GM12878 (cell line): ENCODE measurements at regions not wholly inside any gene's neighbourhood (a gene's known extent, or its start where the extent isn't known, plus 50 kb on each side); places are given as distances from the start of the nearest gene placed in this dataset.

Experiments used
- ATAC-seq: fragments of 200-7000 bp; cut with Tn5 transposase; 3 replicates; pipeline ENCODE4 v1.9.1; 2020; ENCODE audit warnings: mild to moderate bottlenecking, moderate library complexity
- BruUV-seq: library from RNA; stranded (reverse); fragments of 400-500 nt; replicated peaks from 2 replicates; lab custom pipeline; 2021; lab: Mats Ljungman, UMichigan
- CTCF ChIA-PET: fragments of 300-600 bp; sonication (Branson Sonifier 250); formaldehyde crosslinking; extraction: SDS; loops from one replicate; lab custom pipeline; 2021; ENCODE audit warnings: inconsistent platforms; lab: Yijun Ruan, JAX
- POLR2A ChIA-PET: fragments of 350-600 bp; formaldehyde crosslinking; extraction: SDS; loops from one replicate; lab custom pipeline; 2021; ENCODE audit warnings: inconsistent platforms; lab: Charles Lee
- RAD21 ChIA-PET: fragments of 300-600 bp; sonication (Branson Sonifier 250); formaldehyde crosslinking; loops from one replicate; lab custom pipeline; 2023; ENCODE audit warnings: antibody characterized with exemption; ENCODE audit not compliant: unreplicated experiment; lab: Charles Lee
- SMC1A ChIA-PET: fragments of 300-600 bp; sonication (Branson Sonifier 250); formaldehyde crosslinking; loops from one replicate; lab custom pipeline; 2023; ENCODE audit not compliant: unreplicated experiment, uncharacterized antibody; lab: Charles Lee
- DNase-seq: peaks from one replicate; pipeline ENCODE4 v3.0.0-alpha.2; 2011; ENCODE audit warnings: low read depth, low spot score
- FAIRE-seq: peaks from 3 replicates; lab custom pipeline; 2011; peaks lifted over from hg19 to GRCh38; lab: Jason Lieb, UNC
- H2AFZ ChIP-seq: 2 replicates; pipeline ENCODE4 v1.6.0; 2011; ENCODE audit warnings: low read depth, low read length, control low read depth; ENCODE audit not compliant: control insufficient read depth
- H3K27ac ChIP-seq: 2 replicates; pipeline ENCODE4 v1.5.1; 2011; ENCODE audit warnings: control low read depth; ENCODE audit not compliant: control insufficient read depth, insufficient read depth
- H3K27me3 ChIP-seq, 2 experiments: replicated peaks in 1 of 2; 2 replicates each; pipeline versions ENCODE4 v1.6.0 to v1.6.1; 2011; ENCODE audit warnings: low read length in 1 of 2; ENCODE audit not compliant: control insufficient read depth in 2 of 2, insufficient read depth in 2 of 2
- H3K36me3 ChIP-seq, 2 experiments: 2 replicates each; pipeline ENCODE4 v1.5.1; 2011; ENCODE audit warnings: low read length in 1 of 2; ENCODE audit not compliant: control insufficient read depth in 2 of 2, insufficient read depth in 2 of 2
- H3K4me1 ChIP-seq: 2 replicates; pipeline ENCODE4 v1.6.1; 2011; ENCODE audit warnings: mild to moderate bottlenecking, low read length, moderate library complexity, mixed read lengths; ENCODE audit not compliant: control insufficient read depth, insufficient read depth
- H3K4me2 ChIP-seq: 2 replicates; pipeline ENCODE4 v1.6.0; 2011; ENCODE audit warnings: control low read depth; ENCODE audit not compliant: control insufficient read depth, insufficient read depth
- H3K4me3 ChIP-seq: fragments of 200-600 bp; sonication (generic); 2 replicates; pipeline ENCODE4 v1.5.1; 2016
- H3K79me2 ChIP-seq: 2 replicates; pipeline ENCODE4 v1.6.0; 2011; ENCODE audit warnings: low read length; ENCODE audit not compliant: control insufficient read depth, insufficient read depth
- H3K9ac ChIP-seq: 2 replicates; pipeline ENCODE4 v1.8.0; 2011; ENCODE audit warnings: low read length, control low read depth, mixed read lengths; ENCODE audit not compliant: control insufficient read depth, insufficient read depth
- H3K9me3 ChIP-seq: replicated peaks from 3 replicates; pipeline ENCODE4 v1.5.1; 2011; ENCODE audit warnings: mild to moderate bottlenecking, low read length; ENCODE audit not compliant: control insufficient read depth, insufficient read depth
- H4K20me1 ChIP-seq: 2 replicates; pipeline ENCODE4 v1.6.0; 2011; ENCODE audit not compliant: control insufficient read depth, insufficient read depth
- ASH2L ChIP-seq: fragments of 300-600, 200-600 bp; sonication (generic); IDR thresholded peaks from 2 replicates; pipeline ENCODE4 v1.6.1; 2017; ENCODE audit warnings: low read depth, mild to moderate bottlenecking, borderline replicate concordance
- BCL11A ChIP-seq: IDR thresholded peaks from 2 replicates; pipeline ENCODE4 v1.6.1; 2011; ENCODE audit warnings: low read depth, low read length
- E2F4 ChIP-seq: IDR thresholded peaks from 2 replicates; pipeline ENCODE4 v1.6.1; 2012; ENCODE audit warnings: low read depth, low read length, improper control_type of control experiment
- ESRRA ChIP-seq: IDR thresholded peaks from 2 replicates; pipeline ENCODE4 v1.6.1; 2012; ENCODE audit warnings: mild to moderate bottlenecking, low read length, improper control_type of control experiment
- HDAC2 ChIP-seq: fragments of 200-600 bp; sonication (generic); IDR thresholded peaks from 2 replicates; pipeline ENCODE4 v1.6.1; 2017
- KLF5 ChIP-seq: fragments of 450-650 bp; IDR thresholded peaks from 2 replicates; pipeline ENCODE4 v1.6.1; 2014; ENCODE audit warnings: mild to moderate bottlenecking; ENCODE audit not compliant: partially characterized antibody
- NRF1 ChIP-seq: conservative IDR thresholded peaks from 2 replicates; pipeline ENCODE4 v1.6.1; 2011; ENCODE audit warnings: mild to moderate bottlenecking, low read depth, low read length, improper control_type of control experiment
- PBX3 ChIP-seq: IDR thresholded peaks from 2 replicates; pipeline ENCODE4 v1.6.1; 2011; ENCODE audit warnings: mild to moderate bottlenecking, low read depth, low read length, moderate library complexity; ENCODE audit not compliant: insufficient replicate concordance
- TBL1XR1 ChIP-seq: IDR thresholded peaks from 2 replicates; pipeline ENCODE4 v1.6.1; 2012; ENCODE audit warnings: low read depth, low read length, improper control_type of control experiment
- WRNIP1 ChIP-seq: IDR thresholded peaks from 2 replicates; pipeline ENCODE4 v1.6.1; 2011; ENCODE audit warnings: low read depth, low read length, improper control_type of control experiment, borderline replicate concordance
- WGBS: methylation state at CpG from one replicate; pipeline ENCODE4 v1.1.6; 2016; ENCODE audit warnings: low lambda C conversion rate; ENCODE audit not compliant: insufficient replicate concordance, insufficient coverage; ENCODE audit errors: missing lambda C conversion rate; 5-methylcytosine and 5-hydroxymethylcytosine counted together
- in situ Hi-C: fragments of 300-500 bp; cut with MboI; formaldehyde crosslinking; loops from 9 replicates; pipeline ENCODE4 v1.14.3; 2018; ENCODE audit warnings: mixed read lengths
- intact Hi-C: fragments of 100-400 bp; cut with micrococcal nuclease; formaldehyde crosslinking; loops from one replicate; pipeline ENCODE4 v1.14.2; 2022; ENCODE audit not compliant: unreplicated experiment

- RAD21 ChIA-PET, result interaction anchor here (1.2 to 5.1 kb wide), 5 partner anchors 14 to 48 kb away, joined by 3 to 73 read pairs (median 7); no protein-coding TSS in a partner anchor
- Histone ChIP-seq H4K20me1 (no peaks in the 10 kb centered on the region), H3K4me1 (peaks cover 5% of the 10 kb centered on the region), H3K36me3 (no peaks in the 10 kb centered on the region), H2AFZ (no peak overlapping the region), H3K79me2 (no peaks in the 10 kb centered on the region), H3K9ac (no peak overlapping the region), H3K4me3 (no peak overlapping the region), H3K27ac (no peak overlapping the region), H3K27me3 (no peaks in the 10 kb centered on the region), H3K4me2 (no peak overlapping the region), H3K9me3 (no peaks in the 10 kb centered on the region; the same call in 1 of the 3 replicates)
- DNase-seq (no peak), FAIRE-seq (no peak), ATAC-seq (no peak)
- in situ Hi-C loops (no loop called here), intact Hi-C loops (no loop called here)
- TF ChIP-seq ESRRA, result no peak
- no peak for TF ChIP-seq BCL11A
- no peak for TF ChIP-seq ASH2L
- no peak for TF ChIP-seq KLF5
- TF ChIP-seq HDAC2, result no peak
- TF ChIP-seq TBL1XR1, result no peak
- TF ChIP-seq NRF1, result no peak
- no peak for TF ChIP-seq PBX3
- TF ChIP-seq WRNIP1, result no peak
- TF ChIP-seq E2F4, result no peak
- no TSS peak for BruUV-seq
- POLR2A ChIA-PET, result interaction anchor here (1.1 to 7.5 kb wide), 4 partner anchors 13 to 95 kb away, joined by 3 to 46 read pairs (median 6); no protein-coding TSS in a partner anchor
- 48% methylated on average over 7 of the region's 7 CpGs for WGBS
- CTCF ChIA-PET, result interaction anchor here (1.2 to 2.3 kb wide), 5 partner anchors 10 to 96 kb away, joined by 3 to 8 read pairs (median 3); no protein-coding TSS in a partner anchor
- SMC1A ChIA-PET, result interaction anchor here (0.9 to 14.0 kb wide), 16 partner anchors 8 to 119 kb away, joined by 3 to 320 read pairs (median 6); no protein-coding TSS in a partner anchor
These were observed 1041.6 kb downstream of the BCL11B start for GRCh38 chr14:98230411-98230810.
